ENCODE measurements at regions not wholly inside any gene's neighbourhood (a gene's known extent, or its start where the extent isn't known, plus 50 kb on each side); places are given as distances from the start of the nearest gene placed in this dataset.

- no peak for TF ChIP-seq CTCF (IDR thresholded peaks at IDR 0.05; ENCODE audit: unreplicated experiment)
- DNase-seq (ENCODE audit: low spot score, unreplicated experiment): no peak
- Mint-ChIP-seq H3K27ac (no peak overlapping the region), H3K27me3 (no peaks in the 10 kb centered on the region), H3K4me3 (ENCODE audit: low read depth) (no peak overlapping the region), H3K4me1 (ENCODE audit: low read depth) (no peaks in the 10 kb centered on the region), H3K9me3 (ENCODE audit: low read depth) (peaks cover 2% of the 10 kb centered on the region), H3K36me3 (ENCODE audit: insufficient read depth) (no peaks in the 10 kb centered on the region)
Observed at GRCh38 chr2:144011553-144011952, 508.4 kb downstream of the ZEB2 start.

GRCh38 chr2:144011098-144011497 is 508.8 kb downstream of the ZEB2 start:
- Mint-ChIP-seq H3K27ac (no peak overlapping the region), H3K9me3 (ENCODE audit: low read depth) (no peaks in the 10 kb centered on the region), H3K27me3 (no peaks in the 10 kb centered on the region), H3K4me1 (ENCODE audit: low read depth) (no peaks in the 10 kb centered on the region), H3K36me3 (ENCODE audit: insufficient read depth) (no peaks in the 10 kb centered on the region), H3K4me3 (ENCODE audit: low read depth) (no peak overlapping the region)
- no peak for DNase-seq (ENCODE audit: low spot score, unreplicated experiment)
- no peak for TF ChIP-seq CTCF (IDR thresholded peaks at IDR 0.05; ENCODE audit: unreplicated experiment)

- Mint-ChIP-seq H3K9me3 (ENCODE audit: low read depth) (no peaks in the 10 kb centered on the region), H3K27me3 (no peaks in the 10 kb centered on the region), H3K36me3 (ENCODE audit: insufficient read depth) (no peaks in the 10 kb centered on the region), H3K27ac (no peak overlapping the region), H3K4me1 (ENCODE audit: low read depth) (no peaks in the 10 kb centered on the region), H3K4me3 (ENCODE audit: low read depth) (no peak overlapping the region)
- DNase-seq (ENCODE audit: low spot score, unreplicated experiment): no peak
- no peak for TF ChIP-seq CTCF (IDR thresholded peaks at IDR 0.05; ENCODE audit: unreplicated experiment)
Observed at GRCh38 chr2:144010096-144010836, 509.7 kb downstream of the ZEB2 start.

- H3K4me3 Mint-ChIP-seq (ENCODE audit: low read depth): no peak overlapping the region
- no peak for TF ChIP-seq CTCF (IDR thresholded peaks at IDR 0.05; ENCODE audit: unreplicated experiment)
- DNase-seq (ENCODE audit: low spot score, unreplicated experiment): no peak
- peaks cover 1% of the 10 kb centered on the region for H3K4me1 Mint-ChIP-seq (ENCODE audit: low read depth)
- H3K27ac Mint-ChIP-seq: no peak overlapping the region
- H3K9me3 Mint-ChIP-seq (ENCODE audit: low read depth): no peaks in the 10 kb centered on the region
- H3K27me3 Mint-ChIP-seq: no peaks in the 10 kb centered on the region
- H3K36me3 Mint-ChIP-seq (ENCODE audit: insufficient read depth): no peaks in the 10 kb centered on the region
Observed at GRCh38 chr2:144006139-144006538, 513.8 kb downstream of the ZEB2 start.

- no peak overlapping the region for H3K27ac Mint-ChIP-seq
- no peaks in the 10 kb centered on the region for H3K36me3 Mint-ChIP-seq (ENCODE audit: insufficient read depth)
- H3K27me3 Mint-ChIP-seq: no peaks in the 10 kb centered on the region
- no peak overlapping the region for H3K4me3 Mint-ChIP-seq (ENCODE audit: low read depth)
- H3K4me1 Mint-ChIP-seq (ENCODE audit: low read depth): peaks cover 1% of the 10 kb centered on the region
- no peak for DNase-seq (ENCODE audit: low spot score, unreplicated experiment)
- no peaks in the 10 kb centered on the region for H3K9me3 Mint-ChIP-seq (ENCODE audit: low read depth)
- TF ChIP-seq CTCF (IDR thresholded peaks at IDR 0.05; ENCODE audit: unreplicated experiment): no peak
Observed at GRCh38 chr2:144004742-144005141, 515.2 kb downstream of the ZEB2 start.

Data from progenitor cell of endocrine pancreas (in vitro differentiated cells).